ENCODE measurements at regions not wholly inside any gene's neighbourhood (a gene's known extent, or its start where the extent isn't known, plus 50 kb on each side); places are given as distances from the start of the nearest gene placed in this dataset.

GRCh38 chr2:5982193-5982902, 290.2 kb downstream of the SOX11 start:
- no peak overlapping the region for H3K4me3 ChIP-seq (replicated peaks in 1 of 3; ENCODE audit: insufficient read depth in 1 of 3, low read depth in 2 of 3, low read length in 3 of 3)
- intact Hi-C loops (cut with micrococcal nuclease; ENCODE audit: unreplicated experiment): no loop called here

GRCh38 chr2:5982903-5983265, 290.7 kb downstream of the SOX11 start:
- Histone ChIP-seq H2AFZ (ENCODE audit: low read length) (no peak overlapping the region), H3K9ac (ENCODE audit: insufficient read depth, low read depth, low read length) (no peak overlapping the region), H3K9me3 (ENCODE audit: low read length) (no peaks in the 10 kb centered on the region), H3K79me2 (ENCODE audit: insufficient read depth, low read length) (no peaks in the 10 kb centered on the region), H3K4me3 (replicated peaks in 1 of 3; ENCODE audit: insufficient read depth in 1 of 3, low read depth in 2 of 3, low read length in 3 of 3) (no peak overlapping the region), H4K20me1 (ENCODE audit: insufficient read depth, low read length) (no peaks in the 10 kb centered on the region), H3K27ac (ENCODE audit: extremely low read length, insufficient read depth, low read length) (no peak overlapping the region), H3K27me3 (ENCODE audit: control insufficient read depth in 1 of 2, insufficient read depth in 2 of 2, low read length in 2 of 2) (peaks cover 1 to 13% of the 10 kb centered on the region in 2 experiments; a peak in 2 of 5 replicates), H3K36me3 (replicated peaks in 1 of 2; ENCODE audit: control insufficient read depth in 1 of 2, insufficient read depth in 2 of 2, low read length in 2 of 2) (no peaks in the 10 kb centered on the region), H3K4me2 (ENCODE audit: low read depth, low read length) (no peak overlapping the region), H3K4me1 (ENCODE audit: insufficient read depth, low read length) (no peaks in the 10 kb centered on the region)
- no peak for FAIRE-seq
- ChIA-PET POLR2A (no interaction called here), CTCF (ENCODE audit: low intra/inter-chr PET ratio, low total read pairs) (no interaction called here)
- in situ Hi-C loops (cut with HindIII; ENCODE audit: extremely low pct_ligation_motif_present, low pct_unique_long_range_greater_than_20kb) (no loop called here), intact Hi-C loops (cut with micrococcal nuclease; ENCODE audit: unreplicated experiment) (no loop called here)
- 41% methylated on average over 11 of the region's 11 CpGs for WGBS (ENCODE audit: low lambda C conversion rate)
- no TSS peak for BruUV-seq (replicated peaks)
- no peak for DNase-seq (ENCODE audit: low spot score)
- no peak for TF ChIP-seq TMF1 (CRISPR knock-in tag; IDR thresholded peaks at IDR 0.05; ENCODE audit: low read depth)
- no peak for TF ChIP-seq RAD51 (IDR thresholded peaks at IDR 0.05; ENCODE audit: borderline replicate concordance)
- TF ChIP-seq, protein P1, sequence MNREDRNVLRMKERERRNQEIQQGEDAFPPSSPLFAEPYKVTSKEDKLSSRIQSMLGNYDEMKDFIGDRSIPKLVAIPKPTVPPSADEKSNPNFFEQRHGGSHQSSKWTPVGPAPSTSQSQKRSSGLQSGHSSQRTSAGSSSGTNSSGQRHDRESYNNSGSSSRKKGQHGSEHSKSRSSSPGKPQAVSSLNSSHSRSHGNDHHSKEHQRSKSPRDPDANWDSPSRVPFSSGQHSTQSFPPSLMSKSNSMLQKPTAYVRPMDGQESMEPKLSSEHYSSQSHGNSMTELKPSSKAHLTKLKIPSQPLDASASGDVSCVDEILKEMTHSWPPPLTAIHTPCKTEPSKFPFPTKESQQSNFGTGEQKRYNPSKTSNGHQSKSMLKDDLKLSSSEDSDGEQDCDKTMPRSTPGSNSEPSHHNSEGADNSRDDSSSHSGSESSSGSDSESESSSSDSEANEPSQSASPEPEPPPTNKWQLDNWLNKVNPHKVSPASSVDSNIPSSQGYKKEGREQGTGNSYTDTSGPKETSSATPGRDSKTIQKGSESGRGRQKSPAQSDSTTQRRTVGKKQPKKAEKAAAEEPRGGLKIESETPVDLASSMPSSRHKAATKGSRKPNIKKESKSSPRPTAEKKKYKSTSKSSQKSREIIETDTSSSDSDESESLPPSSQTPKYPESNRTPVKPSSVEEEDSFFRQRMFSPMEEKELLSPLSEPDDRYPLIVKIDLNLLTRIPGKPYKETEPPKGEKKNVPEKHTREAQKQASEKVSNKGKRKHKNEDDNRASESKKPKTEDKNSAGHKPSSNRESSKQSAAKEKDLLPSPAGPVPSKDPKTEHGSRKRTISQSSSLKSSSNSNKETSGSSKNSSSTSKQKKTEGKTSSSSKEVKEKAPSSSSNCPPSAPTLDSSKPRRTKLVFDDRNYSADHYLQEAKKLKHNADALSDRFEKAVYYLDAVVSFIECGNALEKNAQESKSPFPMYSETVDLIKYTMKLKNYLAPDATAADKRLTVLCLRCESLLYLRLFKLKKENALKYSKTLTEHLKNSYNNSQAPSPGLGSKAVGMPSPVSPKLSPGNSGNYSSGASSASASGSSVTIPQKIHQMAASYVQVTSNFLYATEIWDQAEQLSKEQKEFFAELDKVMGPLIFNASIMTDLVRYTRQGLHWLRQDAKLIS (CRISPR knock-in tag; IDR thresholded peaks at IDR 0.05): no peak
- no peak for TF ChIP-seq MTERF4 (CRISPR knock-in tag; IDR thresholded peaks at IDR 0.05)
- TF ChIP-seq AGO1 (IDR thresholded peaks at IDR 0.05; ENCODE audit: low read depth, low read length, poor library complexity, severe bottlenecking): no peak
- ATAC-seq: no peak

More at GRCh38 chr2:5982193-5982902, 290.2 kb downstream of the SOX11 start:
- no peaks in the 10 kb centered on the region for H3K4me1 ChIP-seq (ENCODE audit: insufficient read depth, low read length)
- DNase-seq (ENCODE audit: low spot score) (no peak), ATAC-seq (no peak), FAIRE-seq (no peak)
- 21% methylated on average over 16 of the region's 16 CpGs for WGBS (ENCODE audit: low lambda C conversion rate)
- no peak overlapping the region for H3K4me2 ChIP-seq (ENCODE audit: low read depth, low read length)
- H3K9ac ChIP-seq (ENCODE audit: insufficient read depth, low read depth, low read length): no peak overlapping the region
- no peak overlapping the region for H3K27ac ChIP-seq (ENCODE audit: extremely low read length, insufficient read depth, low read length)
- ChIA-PET POLR2A (no interaction called here), CTCF (ENCODE audit: low intra/inter-chr PET ratio, low total read pairs) (no interaction called here)
- TF ChIP-seq KLF6 (CRISPR knock-in tag; IDR thresholded peaks at IDR 0.05): no peak
- BruUV-seq (replicated peaks): no TSS peak
- H2AFZ ChIP-seq (ENCODE audit: low read length): no peak overlapping the region
- H3K79me2 ChIP-seq (ENCODE audit: insufficient read depth, low read length): no peaks in the 10 kb centered on the region
- H3K9me3 ChIP-seq (ENCODE audit: low read length): 0 out of 2 replicates have a peak, but pooled peaks cover 5% of the 10 kb centered on the region
- no peaks in the 10 kb centered on the region for H3K36me3 ChIP-seq (replicated peaks in 1 of 2; ENCODE audit: control insufficient read depth in 1 of 2, insufficient read depth in 2 of 2, low read length in 2 of 2)
- in situ Hi-C loops (cut with HindIII; ENCODE audit: extremely low pct_ligation_motif_present, low pct_unique_long_range_greater_than_20kb): no loop called here
- no peaks in the 10 kb centered on the region for H4K20me1 ChIP-seq (ENCODE audit: insufficient read depth, low read length)
- peaks cover 1 to 13% of the 10 kb centered on the region in 2 experiments; a peak in 2 of 5 replicates for H3K27me3 ChIP-seq (ENCODE audit: control insufficient read depth in 1 of 2, insufficient read depth in 2 of 2, low read length in 2 of 2)

Data from HepG2 (cell line).